ENCODE measurements at regions not wholly inside any gene's neighbourhood (a gene's known extent, or its start where the extent isn't known, plus 50 kb on each side); places are given as distances from the start of the nearest gene placed in this dataset.

GRCh38 chr2:167411367-167411766 lies 523.1 kb downstream of the XIRP2 start:
- peak; percentile 3 for TF ChIP-seq CTCF (IDR thresholded peaks at IDR 0.05; ENCODE audit: low read length, missing control alignments)
- peak; percentile 1 for DNase-seq (ENCODE audit: low read depth)
- H3K4me3 ChIP-seq (replicated peaks; ENCODE audit: low read depth, low read length): no peak overlapping the region

GRCh38 chr2:167406558-167406957 lies 518.3 kb downstream of the XIRP2 start:
- no peak overlapping the region for H3K4me3 ChIP-seq (replicated peaks; ENCODE audit: low read depth, low read length)
- DNase-seq (ENCODE audit: low read depth): peak; percentile 42
- no peak for TF ChIP-seq CTCF (IDR thresholded peaks at IDR 0.05; ENCODE audit: low read length, missing control alignments)

GRCh38 chr2:167404627-167405284 lies 516.5 kb downstream of the XIRP2 start:
- TF ChIP-seq CTCF (IDR thresholded peaks at IDR 0.05; ENCODE audit: low read length, missing control alignments): no peak
- peak; percentile 38 for DNase-seq (ENCODE audit: low read depth)
- H3K4me3 ChIP-seq (replicated peaks; ENCODE audit: low read depth, low read length): no peak overlapping the region

GRCh38 chr2:167401309-167401708 lies 513.0 kb downstream of the XIRP2 start:
- H3K4me3 ChIP-seq (replicated peaks; ENCODE audit: low read depth, low read length): no peak overlapping the region
- no peak for DNase-seq (ENCODE audit: low read depth)
- TF ChIP-seq CTCF (IDR thresholded peaks at IDR 0.05; ENCODE audit: low read length, missing control alignments): no peak

- DNase-seq (ENCODE audit: low read depth): no peak
- no peak overlapping the region for H3K4me3 ChIP-seq (replicated peaks; ENCODE audit: low read depth, low read length)
- TF ChIP-seq CTCF (IDR thresholded peaks at IDR 0.05; ENCODE audit: low read length, missing control alignments): no peak
Observed at GRCh38 chr2:167400546-167400945, 512.3 kb downstream of the XIRP2 start.

GRCh38 chr2:167398873-167399272 lies 510.6 kb downstream of the XIRP2 start:
- no peak for TF ChIP-seq CTCF (IDR thresholded peaks at IDR 0.05; ENCODE audit: low read length, missing control alignments)
- no peak for DNase-seq (ENCODE audit: low read depth)
- H3K4me3 ChIP-seq (replicated peaks; ENCODE audit: low read depth, low read length): no peak overlapping the region

GRCh38 chr2:167388901-167389300 lies 500.6 kb downstream of the XIRP2 start:
- no peak overlapping the region for H3K4me3 ChIP-seq (replicated peaks; ENCODE audit: low read depth, low read length)
- no peak for TF ChIP-seq CTCF (IDR thresholded peaks at IDR 0.05; ENCODE audit: low read length, missing control alignments)
- DNase-seq (ENCODE audit: low read depth): no peak
